NCI-H748 treated with DMSO at 0.1 percent for 48 hours (cell line): ENCODE measurements at regions not wholly inside any gene's neighbourhood (a gene's known extent, or its start where the extent isn't known, plus 50 kb on each side); places are given as distances from the start of the nearest gene placed in this dataset.
"Not testable (repeated sequence)": the region's sequence is repeated elsewhere in the genome, so short reads cannot be mapped to it uniquely, and the experiment has no call there.

Experiments used
- DNase-seq: peaks from one replicate; lab custom pipeline; 2025; lab: John Stamatoyannopoulos, UW

DNA sequence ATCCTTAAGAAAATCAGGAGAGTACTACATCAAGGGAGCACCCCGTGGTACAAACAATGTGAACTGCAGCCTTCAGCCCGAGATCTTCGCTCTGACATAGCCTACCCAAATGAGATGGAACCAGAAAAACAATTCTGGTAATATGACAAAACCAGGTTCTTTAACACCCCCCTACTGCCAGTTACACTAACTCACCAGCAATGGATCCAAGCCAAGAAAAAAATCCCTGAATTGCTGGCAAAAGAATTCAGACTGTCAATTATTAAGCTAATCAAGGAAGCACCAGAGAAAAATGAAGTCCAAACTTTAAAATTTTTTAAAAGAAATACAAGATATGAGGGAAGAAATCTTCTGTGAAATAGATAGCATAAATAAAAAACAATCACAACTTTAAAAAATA is 101.7 kb upstream of the KLF8 start:
- DNase-seq, result no peak

DNA sequence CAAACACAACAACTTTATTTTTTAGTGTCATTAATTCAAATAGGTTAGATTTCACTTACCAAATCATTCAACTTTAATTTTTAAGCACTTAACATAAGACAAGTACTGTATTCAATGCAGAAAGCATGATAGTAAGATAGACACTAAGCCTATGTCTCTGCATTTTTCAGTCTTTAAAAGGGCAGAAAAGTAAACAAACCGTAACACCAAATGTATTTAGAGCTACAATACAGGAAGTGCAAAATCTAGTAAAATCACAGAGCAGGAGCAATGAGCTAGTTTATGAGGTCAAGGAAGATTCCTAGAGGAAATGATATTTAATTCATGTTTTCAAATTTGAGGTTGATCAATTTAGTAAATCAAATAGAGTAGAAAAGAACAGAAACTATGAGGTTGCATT is 68.0 kb upstream of the KLF8 start:
- not testable (repeated sequence) for DNase-seq
